ENCODE measurements at regions not wholly inside any gene's neighbourhood (a gene's known extent, or its start where the extent isn't known, plus 50 kb on each side); places are given as distances from the start of the nearest gene placed in this dataset.
"Not testable (repeated sequence)": the region's sequence is repeated elsewhere in the genome, so short reads cannot be mapped to it uniquely, and the experiment has no call there.

GRCh38 chr3:135412475-135412874 lies 553.1 kb upstream of the PPP2R3A start:
- Histone ChIP-seq H3K9me3 (ENCODE audit: control insufficient read depth, low read length) (no peaks in the 10 kb centered on the region), H3K36me3 (ENCODE audit: control insufficient read depth, insufficient read depth, low read length) (no peaks in the 10 kb centered on the region), H3K9ac (no peak overlapping the region), H2AFZ (no peak overlapping the region), H3K4me2 (ENCODE audit: low read length) (no peak overlapping the region), H3K4me1 (no peaks in the 10 kb centered on the region), H3K27me3 (ENCODE audit: control insufficient read depth, insufficient read depth, low read length) (no peaks in the 10 kb centered on the region), H3K27ac (no peak overlapping the region), H3K4me3 (ENCODE audit: low read depth, low read length) (no peak overlapping the region), H3K79me2 (no peaks in the 10 kb centered on the region)
- TF ChIP-seq CTCF (IDR thresholded peaks at IDR 0.05), result no peak

DNA sequence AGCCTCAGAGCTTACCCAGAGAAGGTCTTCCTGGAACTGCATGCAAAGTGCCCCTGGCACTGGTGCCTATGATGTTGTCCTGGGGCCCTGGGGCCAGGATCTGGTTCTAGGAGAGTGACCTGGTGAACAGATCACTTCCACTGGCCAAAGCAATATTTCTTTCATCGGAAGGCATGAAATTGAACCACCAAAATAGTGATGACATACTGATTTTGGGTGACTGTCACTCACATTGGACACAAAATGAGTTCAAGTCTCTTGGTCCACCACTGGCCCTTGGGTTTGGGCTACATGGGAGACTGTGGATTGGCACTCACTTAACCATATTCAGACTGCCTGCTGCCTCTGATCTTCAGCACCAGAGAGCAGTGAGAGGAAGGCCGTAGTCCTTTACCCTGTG lies 549.3 kb upstream of the PPP2R3A start:
- no peak overlapping the region for H3K27ac ChIP-seq
- no peaks in the 10 kb centered on the region for H3K27me3 ChIP-seq (ENCODE audit: control insufficient read depth, insufficient read depth, low read length)
- H3K4me2 ChIP-seq (ENCODE audit: low read length), result no peak overlapping the region
- no peak for TF ChIP-seq CTCF (IDR thresholded peaks at IDR 0.05)
- no peak overlapping the region for H3K4me3 ChIP-seq (ENCODE audit: low read depth, low read length)
- H3K36me3 ChIP-seq (ENCODE audit: control insufficient read depth, insufficient read depth, low read length), result no peaks in the 10 kb centered on the region
- H3K79me2 ChIP-seq, result no peaks in the 10 kb centered on the region
- H3K9me3 ChIP-seq (ENCODE audit: control insufficient read depth, low read length), result no peaks in the 10 kb centered on the region
- no peaks in the 10 kb centered on the region for H3K4me1 ChIP-seq
- no peak overlapping the region for H2AFZ ChIP-seq
- H3K9ac ChIP-seq, result no peak overlapping the region

DNA sequence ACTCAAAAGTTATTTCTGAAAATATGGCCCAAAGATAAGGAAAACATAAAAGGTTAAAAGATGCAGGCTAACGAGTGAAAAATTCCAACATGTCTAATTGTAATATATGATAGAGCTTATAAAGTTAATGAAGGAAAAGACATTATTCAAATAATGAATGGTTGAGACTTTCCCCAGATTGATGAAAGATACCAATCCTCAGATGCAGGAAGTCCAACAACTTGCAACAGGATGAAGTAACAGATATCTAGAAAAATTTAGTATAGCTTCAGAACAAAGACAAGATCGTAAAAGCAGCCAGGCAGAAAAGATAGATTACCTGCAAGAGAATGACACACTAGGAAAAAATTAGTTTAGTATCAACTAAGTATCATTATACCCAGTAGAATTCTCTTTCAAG lies 546.4 kb upstream of the PPP2R3A start:
- H2AFZ ChIP-seq, result no peak overlapping the region
- H3K4me3 ChIP-seq (ENCODE audit: low read depth, low read length), result no peak overlapping the region

DNA sequence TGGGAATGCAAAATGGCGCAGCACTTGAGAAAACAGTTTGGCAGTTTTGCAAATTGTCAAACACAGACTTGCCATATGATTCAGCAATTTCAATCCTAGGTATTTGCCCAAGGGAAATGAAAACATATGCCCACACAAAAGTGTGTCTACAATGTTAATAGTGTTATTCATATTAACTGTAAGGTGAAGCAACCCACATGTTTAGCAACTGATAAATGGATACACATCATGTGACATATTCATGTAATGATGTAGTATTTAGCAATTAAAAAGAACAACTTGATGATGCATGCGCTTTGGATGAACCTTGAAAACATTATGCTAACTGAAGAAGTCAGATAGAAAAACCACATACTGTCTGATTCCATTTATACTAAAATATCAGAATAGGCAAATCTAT lies 539.0 kb upstream of the PPP2R3A start:
- no peaks in the 10 kb centered on the region for H3K79me2 ChIP-seq
- H3K9ac ChIP-seq, result no peak overlapping the region
- TF ChIP-seq CTCF (IDR thresholded peaks at IDR 0.05), result no peak
- no peaks in the 10 kb centered on the region for H3K27me3 ChIP-seq (ENCODE audit: control insufficient read depth, insufficient read depth, low read length)
- H3K9me3 ChIP-seq (ENCODE audit: control insufficient read depth, low read length), result no peaks in the 10 kb centered on the region
- no peak overlapping the region for H3K4me2 ChIP-seq (ENCODE audit: low read length)
- H2AFZ ChIP-seq, result no peak overlapping the region
- no peak overlapping the region for H3K4me3 ChIP-seq (ENCODE audit: low read depth, low read length)
- no peak overlapping the region for H3K27ac ChIP-seq
- no peaks in the 10 kb centered on the region for H3K4me1 ChIP-seq
- H3K36me3 ChIP-seq (ENCODE audit: control insufficient read depth, insufficient read depth, low read length), result no peaks in the 10 kb centered on the region

More for the DNA sequence above, 546.4 kb upstream of the PPP2R3A start:
- Histone ChIP-seq H3K4me1 (no peaks in the 10 kb centered on the region), H3K36me3 (ENCODE audit: control insufficient read depth, insufficient read depth, low read length) (no peaks in the 10 kb centered on the region), H3K27ac (no peak overlapping the region), H3K9ac (no peak overlapping the region), H3K4me2 (ENCODE audit: low read length) (no peak overlapping the region), H3K27me3 (ENCODE audit: control insufficient read depth, insufficient read depth, low read length) (no peaks in the 10 kb centered on the region), H3K79me2 (no peaks in the 10 kb centered on the region), H3K9me3 (ENCODE audit: control insufficient read depth, low read length) (no peaks in the 10 kb centered on the region)
- no peak for TF ChIP-seq CTCF (IDR thresholded peaks at IDR 0.05)

- Histone ChIP-seq H3K4me2 (ENCODE audit: low read length) (no peak overlapping the region), H3K4me3 (ENCODE audit: low read depth, low read length) (no peak overlapping the region)
Observed at GRCh38 chr3:135432402-135432801, 533.1 kb upstream of the PPP2R3A start.

DNA sequence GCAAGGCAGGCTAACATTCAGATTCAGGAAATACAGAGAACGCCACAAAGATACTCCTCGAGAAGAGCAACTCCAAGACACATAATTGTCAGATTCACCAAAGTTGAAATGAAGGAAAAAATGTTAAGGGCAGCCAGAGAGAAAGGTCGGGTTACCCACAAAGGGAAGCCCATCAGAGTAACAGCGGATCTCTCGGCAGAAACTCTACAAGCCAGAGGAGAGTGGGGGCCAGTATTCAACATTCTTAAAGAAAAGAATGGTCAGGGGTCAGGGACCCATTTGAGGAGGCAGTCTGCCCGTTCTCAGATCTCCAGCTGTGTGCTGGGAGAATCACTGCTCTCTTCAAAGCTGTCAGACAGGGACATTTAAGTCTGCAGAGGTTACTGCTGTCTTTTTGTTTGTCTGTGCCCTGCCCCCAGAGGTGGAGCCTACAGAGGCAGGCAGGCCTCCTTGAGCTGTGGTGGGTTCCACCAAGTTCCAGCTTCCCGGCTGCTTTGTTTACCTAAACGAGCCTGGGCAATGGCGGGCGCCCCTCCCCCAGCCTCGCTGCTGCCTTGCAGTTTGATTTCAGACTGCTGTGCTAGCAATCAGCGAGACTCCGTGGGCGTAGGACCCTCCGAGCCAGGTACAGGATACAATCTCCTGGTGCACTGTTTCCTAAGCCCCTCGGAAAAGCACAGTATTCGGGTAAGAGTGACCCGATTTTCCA lies 526.5 kb upstream of the PPP2R3A start:
- not testable (repeated sequence) for H3K27ac ChIP-seq; H3K4me3 ChIP-seq (ENCODE audit: low read depth, low read length); H2AFZ ChIP-seq; H3K36me3 ChIP-seq (ENCODE audit: control insufficient read depth, insufficient read depth, low read length); H3K9ac ChIP-seq; H3K79me2 ChIP-seq; H3K27me3 ChIP-seq (ENCODE audit: control insufficient read depth, insufficient read depth, low read length); H3K4me2 ChIP-seq (ENCODE audit: low read length); H3K9me3 ChIP-seq (ENCODE audit: control insufficient read depth, low read length); H3K4me1 ChIP-seq

More at GRCh38 chr3:135432402-135432801, 533.1 kb upstream of the PPP2R3A start:
- Histone ChIP-seq H3K27me3 (ENCODE audit: control insufficient read depth, insufficient read depth, low read length) (no peaks in the 10 kb centered on the region), H3K4me1 (no peaks in the 10 kb centered on the region), H3K9ac (no peak overlapping the region), H3K27ac (no peak overlapping the region), H2AFZ (no peak overlapping the region), H3K36me3 (ENCODE audit: control insufficient read depth, insufficient read depth, low read length) (no peaks in the 10 kb centered on the region), H3K9me3 (ENCODE audit: control insufficient read depth, low read length) (no peaks in the 10 kb centered on the region), H3K79me2 (no peaks in the 10 kb centered on the region)
- TF ChIP-seq CTCF (IDR thresholded peaks at IDR 0.05), result no peak

GRCh38 chr3:135439632-135440031 lies 525.9 kb upstream of the PPP2R3A start:
- not testable (repeated sequence) for H3K9ac ChIP-seq

More at GRCh38 chr3:135439632-135440031, 525.9 kb upstream of the PPP2R3A start:
- H3K27me3 ChIP-seq (ENCODE audit: control insufficient read depth, insufficient read depth, low read length); H3K79me2 ChIP-seq; H3K4me2 ChIP-seq (ENCODE audit: low read length); H3K36me3 ChIP-seq (ENCODE audit: control insufficient read depth, insufficient read depth, low read length); H2AFZ ChIP-seq; H3K9me3 ChIP-seq (ENCODE audit: control insufficient read depth, low read length); H3K27ac ChIP-seq; H3K4me1 ChIP-seq; H3K4me3 ChIP-seq (ENCODE audit: low read depth, low read length): not testable (repeated sequence)

Data from parathyroid adenoma (tissue), 2 donors.